ENCODE measurements at regions not wholly inside any gene's neighbourhood (a gene's known extent, or its start where the extent isn't known, plus 50 kb on each side); places are given as distances from the start of the nearest gene placed in this dataset.

GRCh38 chr4:84389406-84389805 lies 109.7 kb downstream of the NKX6-1 start:
- Histone ChIP-seq H2AK5ac (ENCODE audit: insufficient read length, low read length) (no peak overlapping the region), H3K79me2 (ENCODE audit: insufficient read depth, low read length) (no peaks in the 10 kb centered on the region), H4K91ac (ENCODE audit: insufficient read length, low read depth, low read length) (no peak overlapping the region), H2BK20ac (ENCODE audit: low read depth, low read length, poor library complexity, severe bottlenecking) (no peak overlapping the region), H3K9ac (ENCODE audit: extremely low read depth, insufficient read length, low read length) (no peak overlapping the region), H2BK5ac (ENCODE audit: insufficient read length, low read length) (no peak overlapping the region), H3K14ac (ENCODE audit: insufficient read depth, low read length) (no peak overlapping the region), H2AFZ (ENCODE audit: low read length) (no peak overlapping the region), H3K4me2 (ENCODE audit: insufficient read depth, insufficient read length, low read length) (no peak overlapping the region), H3K23ac (ENCODE audit: insufficient read length, low read depth, low read length) (no peak overlapping the region), H3K27me3 (ENCODE audit: insufficient read depth, low read length) (no peaks in the 10 kb centered on the region), H4K20me1 (ENCODE audit: control insufficient read depth, insufficient read depth, insufficient read length) (no peaks in the 10 kb centered on the region), H3K56ac (ENCODE audit: insufficient read length, low read depth, low read length) (no peak overlapping the region), H3K23me2 (ENCODE audit: insufficient read length, low read depth, low read length, poor library complexity, severe bottlenecking) (no peaks in the 10 kb centered on the region), H4K8ac (replicated peaks; ENCODE audit: insufficient read length, low read depth, low read length) (no peak overlapping the region), H2BK120ac (ENCODE audit: low read depth, low read length, poor library complexity, severe bottlenecking) (no peak overlapping the region), H3K18ac (ENCODE audit: insufficient read length, low read depth, low read length) (no peak overlapping the region), H3T11ph (ENCODE audit: low read length) (no peak overlapping the region), H2BK12ac (ENCODE audit: insufficient read length, low read depth, low read length) (no peak overlapping the region), H3K27ac (ENCODE audit: insufficient read length, low read depth, low read length) (no peak overlapping the region), H3K9me3 (ENCODE audit: control insufficient read depth, low read depth, low read length) (no peaks in the 10 kb centered on the region), H3K79me1 (ENCODE audit: insufficient read depth, low read depth, low read length, poor library complexity, severe bottlenecking) (no peaks in the 10 kb centered on the region), H2BK15ac (ENCODE audit: low read depth, low read length) (no peak overlapping the region), H3K4ac (ENCODE audit: low read depth, low read length) (no peak overlapping the region), H4K5ac (ENCODE audit: insufficient read length, low read depth, low read length) (no peak overlapping the region), H3K4me1 (ENCODE audit: insufficient read depth, low read length) (0 out of 2 replicates have a peak, but pooled peaks cover 5% of the 10 kb centered on the region)
- H3K27me3 Mint-ChIP-seq (ENCODE audit: low read depth), result peaks cover 29% of the 10 kb centered on the region
- H3K4me3 Mint-ChIP-seq, result no peak overlapping the region
- H3K36me3 Mint-ChIP-seq (ENCODE audit: insufficient read depth in 1 of 3, low read depth in 3 of 3), result peaks cover 0 to 7% (median 0%) of the 10 kb centered on the region in 3 experiments; a peak in 1 of 7 replicates
- peaks cover 39 to 43% of the 10 kb centered on the region in 2 experiments for H3K4me1 Mint-ChIP-seq
- H3K27ac Mint-ChIP-seq, result no peak overlapping the region
- no peak for DNase-seq
- no peak for TF ChIP-seq CTCF (conservative IDR thresholded peaks at IDR 0.05)
- H3K9me3 Mint-ChIP-seq, result peaks cover 0 to 6% of the 10 kb centered on the region in 2 experiments; a peak in 2 of 5 replicates
- no CpG with 5 or more reads among the region's 2 CpGs for WGBS (ENCODE audit: extremely low coverage, insufficient read length, low lambda C conversion rate)
